Gastrocnemius medialis (tissue), 4 donors: ENCODE measurements at regions not wholly inside any gene's neighbourhood (a gene's known extent, or its start where the extent isn't known, plus 50 kb on each side); places are given as distances from the start of the nearest gene placed in this dataset.

ENCODE experiments used
- ATAC-seq, 2 donors: fragments of 150-250 bp; one replicate each; pipeline ENCODE4 v1.9.1; 2016
- DNase-seq, 2 donors: peaks; one replicate each; pipeline ENCODE4 v3.0.0-alpha.2; 2019
- H3K27ac ChIP-seq, 4 donors: fragments of 200-600 bp; sonication (generic); 1 replicate in 1 of 4; 2 replicates in 3 of 4; pipeline ENCODE4 v1.5.1; 2016 to 2018; ENCODE audit warnings: mild to moderate bottlenecking in 2 of 4, moderate library complexity in 1 of 4
- H3K27me3 ChIP-seq, 3 donors: fragments of 200-600 bp; sonication (generic) in 2 of 3; 1 replicate in 1 of 3; 2 replicates in 2 of 3; pipeline versions ENCODE4 v1.5.1 to v1.6.0; 2016 to 2019; ENCODE audit warnings: mild to moderate bottlenecking in 1 of 3, moderate library complexity in 1 of 3
- H3K36me3 ChIP-seq, 2 donors: fragments of 200-600 bp; sonication (generic) in 1 of 2; one replicate each; pipeline ENCODE4 v1.5.1; 2017 to 2018
- H3K4me1 ChIP-seq, 2 donors: fragments of 200-600 bp; sonication (generic) in 1 of 2; one replicate each; pipeline ENCODE4 v1.5.1; 2016 to 2017; ENCODE audit warnings: mild to moderate bottlenecking in 2 of 2
- H3K4me3 ChIP-seq, 4 donors: fragments of 200-600 bp; sonication (generic) in 3 of 4; 1 replicate in 1 of 4; 2 replicates in 3 of 4; pipeline ENCODE4 v1.5.1; 2016 to 2019; ENCODE audit warnings: mild to moderate bottlenecking in 2 of 4
- H3K9me3 ChIP-seq, 3 donors: fragments of 200-600 bp; sonication (generic) in 2 of 3; 1 replicate in 1 of 3; 2 replicates in 2 of 3; pipeline ENCODE4 v1.5.1; 2016 to 2019
- POLR2A ChIP-seq, 2 donors: fragments of 450-650 bp; IDR thresholded peaks; one replicate each; pipeline ENCODE4 v1.6.1; 2017; ENCODE audit warnings: antibody characterized with exemption in 2 of 2, mild to moderate bottlenecking in 2 of 2, moderate library complexity in 2 of 2
- in situ Hi-C, 4 donors: fragments of 200-750 bp; cut with MboI; loops; one replicate each; pipeline versions ENCODE4 v1.15.0 to v1.8.0; 2017; ENCODE audit warnings: low sequenced_read_pairs in 4 of 4
- intact Hi-C: fragments of 100-400 bp; cut with DNase I; formaldehyde crosslinking; loops from one replicate; pipeline ENCODE4 v1.15.1; 2023; ENCODE audit warnings: low total_unique reads
- TF ChIP-seq, protein P1 (sequence below), 5 experiments: fragments of 450-650 bp in 3 of 5; fragments of 200-600 bp in 2 of 5; sonication (generic) in 2 of 5; IDR thresholded peaks in 4 of 5; conservative IDR thresholded peaks in 1 of 5; 1 replicate in 4 of 5; 2 replicates in 1 of 5; pipeline ENCODE4 v1.5.1; 2016 to 2019; ENCODE audit warnings: antibody characterized with exemption in 5 of 5, mild to moderate bottlenecking in 3 of 5, moderate library complexity in 3 of 5

GRCh38 chr1:58879464-58879863, 95.6 kb upstream of the JUN start:
- Histone ChIP-seq H3K27ac (no peak overlapping the region), H3K4me1 (peaks cover 43 to 47% of the 10 kb centered on the region in 2 donors), H3K4me3 (no peak overlapping the region), H3K27me3 (no peaks in the 10 kb centered on the region), H3K9me3 (no peaks in the 10 kb centered on the region), H3K36me3 (no peaks in the 10 kb centered on the region)
- DNase-seq (no peak), ATAC-seq (no peak)
- intact Hi-C loops (no loop called here), in situ Hi-C loops (loop anchor here in 2 of 4 donors (25.0 kb wide), 2 partner anchors 92 to 408 kb away; partner anchors contain the start of genes FGGY (in 2 of the 2) and JUN (in 1 of the 2))
- TF ChIP-seq, protein P1, sequence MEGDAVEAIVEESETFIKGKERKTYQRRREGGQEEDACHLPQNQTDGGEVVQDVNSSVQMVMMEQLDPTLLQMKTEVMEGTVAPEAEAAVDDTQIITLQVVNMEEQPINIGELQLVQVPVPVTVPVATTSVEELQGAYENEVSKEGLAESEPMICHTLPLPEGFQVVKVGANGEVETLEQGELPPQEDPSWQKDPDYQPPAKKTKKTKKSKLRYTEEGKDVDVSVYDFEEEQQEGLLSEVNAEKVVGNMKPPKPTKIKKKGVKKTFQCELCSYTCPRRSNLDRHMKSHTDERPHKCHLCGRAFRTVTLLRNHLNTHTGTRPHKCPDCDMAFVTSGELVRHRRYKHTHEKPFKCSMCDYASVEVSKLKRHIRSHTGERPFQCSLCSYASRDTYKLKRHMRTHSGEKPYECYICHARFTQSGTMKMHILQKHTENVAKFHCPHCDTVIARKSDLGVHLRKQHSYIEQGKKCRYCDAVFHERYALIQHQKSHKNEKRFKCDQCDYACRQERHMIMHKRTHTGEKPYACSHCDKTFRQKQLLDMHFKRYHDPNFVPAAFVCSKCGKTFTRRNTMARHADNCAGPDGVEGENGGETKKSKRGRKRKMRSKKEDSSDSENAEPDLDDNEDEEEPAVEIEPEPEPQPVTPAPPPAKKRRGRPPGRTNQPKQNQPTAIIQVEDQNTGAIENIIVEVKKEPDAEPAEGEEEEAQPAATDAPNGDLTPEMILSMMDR (IDR thresholded peaks at IDR 0.05 in 4 of 5, conservative IDR thresholded peaks at IDR 0.05 in 1 of 5) = no peak
- TF ChIP-seq POLR2A (IDR thresholded peaks at IDR 0.05) = no peak

GRCh38 chr1:58880592-58880991, 96.7 kb upstream of the JUN start:
- no peak for ATAC-seq
- intact Hi-C loops = loop anchor here (5.0 kb wide), 4 partner anchors 87 to 417 kb away; partner anchors contain the start of genes FGGY and JUN
- TF ChIP-seq, protein P1 (IDR thresholded peaks at IDR 0.05 in 4 of 5, conservative IDR thresholded peaks at IDR 0.05 in 1 of 5) = no peak
- no peak for TF ChIP-seq POLR2A (IDR thresholded peaks at IDR 0.05)

GRCh38 chr1:58881471-58881994, 97.7 kb upstream of the JUN start:
- Histone ChIP-seq H3K4me1 (peaks cover 49 to 52% of the 10 kb centered on the region in 2 donors), H3K27me3 (no peaks in the 10 kb centered on the region), H3K27ac (peak overlapping the region; percentile 80 to 89 (median 84)), H3K4me3 (no peak overlapping the region), H3K9me3 (no peaks in the 10 kb centered on the region), H3K36me3 (no peaks in the 10 kb centered on the region)
- TF ChIP-seq POLR2A (IDR thresholded peaks at IDR 0.05) = no peak
- TF ChIP-seq, protein P1 (IDR thresholded peaks at IDR 0.05 in 4 of 5, conservative IDR thresholded peaks at IDR 0.05 in 1 of 5) = no peak
- DNase-seq (peak; percentile 34 to 87), ATAC-seq (peak; percentile 12 to 65)
- in situ Hi-C loops = loop anchor here in 2 of 4 donors (25.0 kb wide), 2 partner anchors 94 to 406 kb away; partner anchors contain the start of genes FGGY (in 2 of the 2) and JUN (in 1 of the 2)
- intact Hi-C loops = loop anchor here (5.0 kb wide), 4 partner anchors 86 to 416 kb away; partner anchors contain the start of genes FGGY and JUN

More at GRCh38 chr1:58880592-58880991, 96.7 kb upstream of the JUN start:
- H3K27ac ChIP-seq = peak overlapping the region in 2 of 4 donors; percentile 80 to 84
- peaks cover 45 to 47% of the 10 kb centered on the region in 2 donors for H3K4me1 ChIP-seq
- in situ Hi-C loops = loop anchor here in 2 of 4 donors (25.0 kb wide), 2 partner anchors 93 to 407 kb away; partner anchors contain the start of genes FGGY (in 2 of the 2) and JUN (in 1 of the 2)
- no peaks in the 10 kb centered on the region for H3K9me3 ChIP-seq
- no peak for DNase-seq
- no peaks in the 10 kb centered on the region for H3K27me3 ChIP-seq
- H3K4me3 ChIP-seq = no peak overlapping the region
- no peaks in the 10 kb centered on the region for H3K36me3 ChIP-seq

- H3K27ac ChIP-seq = peak overlapping the region; percentile 80 to 89 (median 84)
- in situ Hi-C loops (loop anchor here in 2 of 4 donors (25.0 kb wide), 2 partner anchors 95 to 405 kb away; partner anchors contain the start of genes FGGY (in 2 of the 2) and JUN (in 1 of the 2)), intact Hi-C loops (loop anchor here (5.0 kb wide), 4 partner anchors 85 to 415 kb away; partner anchors contain the start of genes FGGY and JUN)
- no peaks in the 10 kb centered on the region for H3K27me3 ChIP-seq
- no peaks in the 10 kb centered on the region for H3K36me3 ChIP-seq
- no peak for ATAC-seq
- no peaks in the 10 kb centered on the region for H3K9me3 ChIP-seq
- no peak for DNase-seq
- H3K4me3 ChIP-seq = no peak overlapping the region
- peaks cover 58 to 61% of the 10 kb centered on the region in 2 donors for H3K4me1 ChIP-seq
- TF ChIP-seq, protein P1 (IDR thresholded peaks at IDR 0.05 in 4 of 5, conservative IDR thresholded peaks at IDR 0.05 in 1 of 5) = no peak
- TF ChIP-seq POLR2A (IDR thresholded peaks at IDR 0.05) = no peak
Measured at GRCh38 chr1:58882322-58882948, 98.6 kb upstream of the JUN start.
